ENCODE measurements at regions not wholly inside any gene's neighbourhood (a gene's known extent, or its start where the extent isn't known, plus 50 kb on each side); places are given as distances from the start of the nearest gene placed in this dataset.

- FAIRE-seq: no peak
These were observed 78.9 kb upstream of the CAMK1G start for GRCh38 chr1:209504571-209504970.

DNA sequence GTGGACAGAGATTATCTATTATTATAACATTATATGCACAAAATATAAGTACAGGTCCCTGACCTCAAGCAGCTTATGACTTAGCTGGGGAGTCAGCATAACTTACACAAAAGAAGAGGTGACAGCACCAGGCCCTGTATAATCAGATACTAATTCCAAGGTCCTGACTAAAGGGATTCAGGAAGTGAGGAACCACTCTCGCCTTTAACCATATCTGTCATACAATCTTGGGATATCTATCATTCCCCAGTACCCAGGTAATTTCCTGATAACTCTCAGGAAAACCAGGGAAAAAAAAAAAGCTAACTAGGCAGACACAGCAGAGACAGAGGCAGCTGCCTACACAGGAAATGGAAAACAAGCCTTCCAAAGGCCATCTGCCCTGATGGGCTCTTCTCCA is 78.5 kb upstream of the CAMK1G start:
- no peak for FAIRE-seq

GRCh38 chr1:209506101-209506500 is 77.4 kb upstream of the CAMK1G start:
- FAIRE-seq: no peak

DNA sequence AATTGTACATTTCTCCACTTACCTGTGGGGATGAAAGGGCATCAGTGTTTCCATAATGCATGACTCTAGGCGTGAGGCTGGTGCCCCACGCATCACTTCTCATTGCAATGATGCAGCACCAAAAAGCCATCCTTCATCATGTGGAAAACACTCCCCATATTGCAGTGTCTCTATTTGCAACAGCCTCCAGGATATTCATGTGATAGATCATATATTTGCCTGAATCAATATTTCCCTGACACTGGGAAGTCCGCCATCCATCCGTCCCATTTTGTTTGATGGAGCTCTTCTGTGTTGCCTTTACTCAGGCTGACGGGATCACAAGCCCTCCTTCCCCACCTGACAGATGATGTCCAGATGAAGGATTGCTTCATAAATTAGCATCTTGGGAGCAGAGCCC is 74.5 kb upstream of the CAMK1G start:
- FAIRE-seq: no peak

GRCh38 chr1:209510063-209510462 is 73.5 kb upstream of the CAMK1G start:
- FAIRE-seq: no peak

DNA sequence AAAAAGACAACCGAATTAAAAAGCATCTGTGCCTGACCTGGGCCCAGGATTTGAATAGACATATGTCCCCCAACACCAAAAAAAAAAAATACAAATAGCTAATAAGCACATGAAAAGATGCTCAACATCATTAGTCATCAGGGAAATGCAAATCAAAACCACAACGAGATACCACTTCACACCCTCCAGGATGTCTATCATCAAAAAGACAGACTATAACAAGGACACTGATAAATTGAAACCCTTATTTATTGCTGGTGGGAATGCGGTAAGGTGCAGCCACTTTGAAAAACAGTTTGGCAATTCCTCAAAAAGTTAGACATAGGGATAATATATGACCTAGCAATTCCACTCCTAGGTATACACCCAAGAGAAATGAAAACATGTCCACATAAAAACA is 72.3 kb upstream of the CAMK1G start:
- no peak for FAIRE-seq

- FAIRE-seq: no peak
These were observed 70.7 kb upstream of the CAMK1G start for GRCh38 chr1:209512821-209513220.

GRCh38 chr1:209513226-209513625 is 70.3 kb upstream of the CAMK1G start:
- FAIRE-seq: no peak

GRCh38 chr1:209516771-209517680 is 66.5 kb upstream of the CAMK1G start:
- FAIRE-seq: no peak

- FAIRE-seq: no peak
These were observed 65.8 kb upstream of the CAMK1G start for GRCh38 chr1:209517681-209518050.

- FAIRE-seq: no peak
These were observed 63.7 kb upstream of the CAMK1G start for GRCh38 chr1:209519786-209520185.

- FAIRE-seq: no peak
These were observed 60.7 kb upstream of the CAMK1G start for GRCh38 chr1:209522826-209523225.

- FAIRE-seq: no peak
These were observed 57.4 kb upstream of the CAMK1G start for GRCh38 chr1:209526137-209526536.

- no peak for FAIRE-seq
These were observed 56.1 kb upstream of the CAMK1G start for GRCh38 chr1:209527372-209527771.

DNA sequence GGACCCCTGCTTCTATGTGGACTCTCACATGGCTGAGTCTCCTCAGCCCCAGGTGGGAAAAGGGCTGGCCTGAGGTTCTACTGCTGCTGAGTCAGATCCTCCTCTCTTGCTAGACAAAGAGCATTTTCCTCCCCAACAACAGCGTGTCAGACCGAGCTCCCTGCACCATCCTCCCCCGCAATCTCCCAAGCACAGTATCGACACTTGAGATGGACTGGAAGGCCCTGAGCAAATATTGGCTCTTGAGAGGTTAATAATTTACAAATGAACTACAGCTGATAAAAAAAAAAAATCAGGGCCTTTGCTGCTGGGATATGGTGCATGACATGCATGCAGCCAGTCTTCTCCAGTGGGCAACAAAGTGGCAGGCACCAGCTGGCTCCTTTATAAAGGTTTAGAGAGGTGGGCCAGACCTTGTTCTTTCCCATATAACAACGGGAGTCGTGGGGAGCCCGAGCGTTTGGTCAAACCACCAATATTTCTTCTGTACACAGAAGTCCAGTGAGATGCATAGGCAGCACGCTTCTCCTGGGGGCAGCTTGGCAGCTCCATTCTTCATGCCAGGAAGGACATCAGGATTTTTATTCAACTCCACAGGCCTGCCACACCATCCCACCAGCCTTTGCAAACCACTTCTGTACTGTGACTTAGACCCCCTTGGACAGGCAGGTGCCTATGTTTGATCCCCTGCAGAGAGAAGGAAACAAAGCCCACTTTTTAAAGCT is 55.4 kb upstream of the CAMK1G start:
- FAIRE-seq: no peak

- no peak for FAIRE-seq
These were observed 54.3 kb upstream of the CAMK1G start for GRCh38 chr1:209529233-209529632.

DNA sequence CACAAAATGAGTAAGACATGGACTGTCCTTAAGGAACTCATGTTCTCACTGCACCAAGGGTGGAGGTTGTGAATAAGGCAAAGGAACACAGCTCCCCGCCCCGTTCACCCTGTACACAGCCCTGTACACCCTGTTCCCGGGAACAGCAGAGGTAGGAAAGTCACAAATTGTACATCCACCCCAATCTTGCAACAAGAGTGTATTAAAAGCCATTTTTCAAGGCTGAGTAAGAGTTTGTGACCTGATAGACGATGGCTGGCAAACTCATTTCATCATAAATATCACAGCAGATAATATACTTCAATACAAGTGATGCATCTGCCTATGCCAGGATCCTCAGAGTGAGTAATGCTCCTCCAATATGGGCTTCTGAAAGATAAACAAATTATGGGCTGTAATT is 52.5 kb upstream of the CAMK1G start:
- FAIRE-seq: no peak

- FAIRE-seq: no peak
These were observed 52.0 kb upstream of the CAMK1G start for GRCh38 chr1:209531549-209531948.

All from A204.1 (cell line).